ENCODE measurements at regions not wholly inside any gene's neighbourhood (a gene's known extent, or its start where the extent isn't known, plus 50 kb on each side); places are given as distances from the start of the nearest gene placed in this dataset.

- Histone ChIP-seq H3K79me2 (replicated peaks; ENCODE audit: insufficient read depth) (no peaks in the 10 kb centered on the region), H3K4me3 (no peak overlapping the region), H2AFZ (no peak overlapping the region), H3K4me2 (no peak overlapping the region), H3K9me2 (ENCODE audit: insufficient read depth) (no peaks in the 10 kb centered on the region), H3K27ac (ENCODE audit: low read depth) (no peak overlapping the region), H3K27me3 (ENCODE audit: insufficient read depth) (no peaks in the 10 kb centered on the region), H3K36me3 (ENCODE audit: insufficient read depth) (no peaks in the 10 kb centered on the region), H3K4me1 (ENCODE audit: insufficient read depth) (no peaks in the 10 kb centered on the region), H4K20me1 (replicated peaks; ENCODE audit: insufficient read depth) (no peaks in the 10 kb centered on the region), H3F3A (replicated peaks; ENCODE audit: low read depth) (no peaks in the 10 kb centered on the region)
- Mint-ChIP-seq H3K27me3 (ENCODE audit: insufficient read depth, low read depth, poor library complexity) (no peaks in the 10 kb centered on the region), H3K9me3 (no peaks in the 10 kb centered on the region), H3K27ac (no peak overlapping the region), H3K4me1 (peaks cover 2% of the 10 kb centered on the region; the same call in 1 of the 3 replicates), H3K36me3 (ENCODE audit: low read depth) (no peaks in the 10 kb centered on the region), H3K4me3 (no peak overlapping the region)
- TF ChIP-seq REST (IDR thresholded peaks at IDR 0.05; ENCODE audit: unreplicated experiment) (no peak), STAT1 (IDR thresholded peaks at IDR 0.05; ENCODE audit: unreplicated experiment) (no peak), ZNF331 (CRISPR knock-in tag; IDR thresholded peaks at IDR 0.05; ENCODE audit: low read depth) (no peak), EZH2 (IDR thresholded peaks at IDR 0.05; ENCODE audit: low read depth, unreplicated experiment) (no peak), ZNF114 (CRISPR knock-in tag; IDR thresholded peaks at IDR 0.05) (no peak), POLR2AphosphoS5 (IDR thresholded peaks at IDR 0.05; ENCODE audit: low read depth) (no peak), JUNB (IDR thresholded peaks at IDR 0.05; ENCODE audit: unreplicated experiment) (no peak), NANOG (IDR thresholded peaks at IDR 0.05; ENCODE audit: borderline replicate concordance) (no peak)
- TF ChIP-seq, protein P1, sequence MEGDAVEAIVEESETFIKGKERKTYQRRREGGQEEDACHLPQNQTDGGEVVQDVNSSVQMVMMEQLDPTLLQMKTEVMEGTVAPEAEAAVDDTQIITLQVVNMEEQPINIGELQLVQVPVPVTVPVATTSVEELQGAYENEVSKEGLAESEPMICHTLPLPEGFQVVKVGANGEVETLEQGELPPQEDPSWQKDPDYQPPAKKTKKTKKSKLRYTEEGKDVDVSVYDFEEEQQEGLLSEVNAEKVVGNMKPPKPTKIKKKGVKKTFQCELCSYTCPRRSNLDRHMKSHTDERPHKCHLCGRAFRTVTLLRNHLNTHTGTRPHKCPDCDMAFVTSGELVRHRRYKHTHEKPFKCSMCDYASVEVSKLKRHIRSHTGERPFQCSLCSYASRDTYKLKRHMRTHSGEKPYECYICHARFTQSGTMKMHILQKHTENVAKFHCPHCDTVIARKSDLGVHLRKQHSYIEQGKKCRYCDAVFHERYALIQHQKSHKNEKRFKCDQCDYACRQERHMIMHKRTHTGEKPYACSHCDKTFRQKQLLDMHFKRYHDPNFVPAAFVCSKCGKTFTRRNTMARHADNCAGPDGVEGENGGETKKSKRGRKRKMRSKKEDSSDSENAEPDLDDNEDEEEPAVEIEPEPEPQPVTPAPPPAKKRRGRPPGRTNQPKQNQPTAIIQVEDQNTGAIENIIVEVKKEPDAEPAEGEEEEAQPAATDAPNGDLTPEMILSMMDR (conservative IDR thresholded peaks at IDR 0.05; ENCODE audit: low read depth in 2 of 2) = no peak
- TF ChIP-seq, protein P2, sequence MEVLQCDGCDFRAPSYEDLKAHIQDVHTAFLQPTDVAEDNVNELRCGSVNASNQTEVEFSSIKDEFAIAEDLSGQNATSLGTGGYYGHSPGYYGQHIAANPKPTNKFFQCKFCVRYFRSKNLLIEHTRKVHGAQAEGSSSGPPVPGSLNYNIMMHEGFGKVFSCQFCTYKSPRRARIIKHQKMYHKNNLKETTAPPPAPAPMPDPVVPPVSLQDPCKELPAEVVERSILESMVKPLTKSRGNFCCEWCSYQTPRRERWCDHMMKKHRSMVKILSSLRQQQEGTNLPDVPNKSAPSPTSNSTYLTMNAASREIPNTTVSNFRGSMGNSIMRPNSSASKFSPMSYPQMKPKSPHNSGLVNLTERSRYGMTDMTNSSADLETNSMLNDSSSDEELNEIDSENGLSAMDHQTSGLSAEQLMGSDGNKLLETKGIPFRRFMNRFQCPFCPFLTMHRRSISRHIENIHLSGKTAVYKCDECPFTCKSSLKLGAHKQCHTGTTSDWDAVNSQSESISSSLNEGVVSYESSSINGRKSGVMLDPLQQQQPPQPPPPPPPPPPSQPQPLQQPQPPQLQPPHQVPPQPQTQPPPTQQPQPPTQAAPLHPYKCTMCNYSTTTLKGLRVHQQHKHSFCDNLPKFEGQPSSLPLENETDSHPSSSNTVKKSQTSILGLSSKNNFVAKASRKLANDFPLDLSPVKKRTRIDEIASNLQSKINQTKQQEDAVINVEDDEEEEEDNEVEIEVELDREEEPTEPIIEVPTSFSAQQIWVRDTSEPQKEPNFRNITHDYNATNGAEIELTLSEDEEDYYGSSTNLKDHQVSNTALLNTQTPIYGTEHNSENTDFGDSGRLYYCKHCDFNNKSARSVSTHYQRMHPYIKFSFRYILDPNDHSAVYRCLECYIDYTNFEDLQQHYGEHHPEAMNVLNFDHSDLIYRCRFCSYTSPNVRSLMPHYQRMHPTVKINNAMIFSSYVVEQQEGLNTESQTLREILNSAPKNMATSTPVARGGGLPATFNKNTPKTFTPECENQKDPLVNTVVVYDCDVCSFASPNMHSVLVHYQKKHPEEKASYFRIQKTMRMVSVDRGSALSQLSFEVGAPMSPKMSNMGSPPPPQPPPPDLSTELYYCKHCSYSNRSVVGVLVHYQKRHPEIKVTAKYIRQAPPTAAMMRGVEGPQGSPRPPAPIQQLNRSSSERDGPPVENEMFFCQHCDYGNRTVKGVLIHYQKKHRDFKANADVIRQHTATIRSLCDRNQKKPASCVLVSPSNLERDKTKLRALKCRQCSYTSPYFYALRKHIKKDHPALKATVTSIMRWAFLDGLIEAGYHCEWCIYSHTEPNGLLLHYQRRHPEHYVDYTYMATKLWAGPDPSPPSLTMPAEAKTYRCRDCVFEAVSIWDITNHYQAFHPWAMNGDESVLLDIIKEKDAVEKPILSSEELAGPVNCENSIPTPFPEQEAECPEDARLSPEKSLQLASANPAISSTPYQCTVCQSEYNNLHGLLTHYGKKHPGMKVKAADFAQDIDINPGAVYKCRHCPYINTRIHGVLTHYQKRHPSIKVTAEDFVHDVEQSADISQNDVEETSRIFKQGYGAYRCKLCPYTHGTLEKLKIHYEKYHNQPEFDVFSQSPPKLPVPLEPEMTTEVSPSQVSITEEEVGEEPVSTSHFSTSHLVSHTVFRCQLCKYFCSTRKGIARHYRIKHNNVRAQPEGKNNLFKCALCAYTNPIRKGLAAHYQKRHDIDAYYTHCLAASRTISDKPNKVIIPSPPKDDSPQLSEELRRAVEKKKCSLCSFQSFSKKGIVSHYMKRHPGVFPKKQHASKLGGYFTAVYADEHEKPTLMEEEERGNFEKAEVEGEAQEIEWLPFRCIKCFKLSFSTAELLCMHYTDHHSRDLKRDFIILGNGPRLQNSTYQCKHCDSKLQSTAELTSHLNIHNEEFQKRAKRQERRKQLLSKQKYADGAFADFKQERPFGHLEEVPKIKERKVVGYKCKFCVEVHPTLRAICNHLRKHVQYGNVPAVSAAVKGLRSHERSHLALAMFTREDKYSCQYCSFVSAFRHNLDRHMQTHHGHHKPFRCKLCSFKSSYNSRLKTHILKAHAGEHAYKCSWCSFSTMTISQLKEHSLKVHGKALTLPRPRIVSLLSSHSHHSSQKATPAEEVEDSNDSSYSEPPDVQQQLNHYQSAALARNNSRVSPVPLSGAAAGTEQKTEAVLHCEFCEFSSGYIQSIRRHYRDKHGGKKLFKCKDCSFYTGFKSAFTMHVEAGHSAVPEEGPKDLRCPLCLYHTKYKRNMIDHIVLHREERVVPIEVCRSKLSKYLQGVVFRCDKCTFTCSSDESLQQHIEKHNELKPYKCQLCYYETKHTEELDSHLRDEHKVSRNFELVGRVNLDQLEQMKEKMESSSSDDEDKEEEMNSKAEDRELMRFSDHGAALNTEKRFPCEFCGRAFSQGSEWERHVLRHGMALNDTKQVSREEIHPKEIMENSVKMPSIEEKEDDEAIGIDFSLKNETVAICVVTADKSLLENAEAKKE (CRISPR knock-in tag; IDR thresholded peaks at IDR 0.05) = no peak
- DNase-seq (ENCODE audit: low spot score) = no peak
- no peak for ATAC-seq
Measured at GRCh38 chr2:155391613-155392130, 693.2 kb downstream of the KCNJ3 start.

All from GM23338 (cell line).